DOHH2 (cell line): ENCODE measurements at regions not wholly inside any gene's neighbourhood (a gene's known extent, or its start where the extent isn't known, plus 50 kb on each side); places are given as distances from the start of the nearest gene placed in this dataset.

Experiments used
- CTCF ChIP-seq: fragments of 200-600 bp; sonication (generic); IDR thresholded peaks from one replicate; pipeline ENCODE4 v1.5.1; 2014; ENCODE audit warnings: antibody characterized with exemption, mild to moderate bottlenecking, low read depth, low read length; ENCODE audit not compliant: poor library complexity, severe bottlenecking
- EZH2phosphoT487 ChIP-seq: fragments of 200-600 bp; sonication (generic); IDR thresholded peaks from 2 replicates; pipeline ENCODE4 v1.6.1; 2017; ENCODE audit warnings: borderline replicate concordance, mild to moderate bottlenecking, antibody characterized with exemption, low read length, moderate library complexity, mixed read lengths

- TF ChIP-seq CTCF = no peak
- TF ChIP-seq EZH2phosphoT487 = no peak
Observed at GRCh38 chr5:39648848-39649227, 224.1 kb upstream of the DAB2 start.
